Breast epithelium (tissue), 3 donors: ENCODE measurements at regions not wholly inside any gene's neighbourhood (a gene's known extent, or its start where the extent isn't known, plus 50 kb on each side); places are given as distances from the start of the nearest gene placed in this dataset.

Source experiments
- CTCF ChIP-seq, 3 donors: fragments of 450-650 bp; IDR thresholded peaks; one replicate each; pipeline ENCODE4 v1.5.1; 2016 to 2017; ENCODE audit warnings: antibody characterized with exemption in 3 of 3, mild to moderate bottlenecking in 3 of 3, moderate library complexity in 3 of 3
- POLR2A ChIP-seq: fragments of 450-650 bp; IDR thresholded peaks from one replicate; pipeline ENCODE4 v1.6.1; 2016; ENCODE audit warnings: antibody characterized with exemption, mild to moderate bottlenecking, moderate library complexity
- POLR2AphosphoS5 ChIP-seq, 3 donors: sonication (generic); formaldehyde crosslinking; IDR thresholded peaks; one replicate each; pipeline ENCODE4 v1.6.1; 2017; ENCODE audit warnings: antibody characterized with exemption in 3 of 3

- no peak for TF ChIP-seq CTCF (IDR thresholded peaks at IDR 0.05)
- TF ChIP-seq POLR2AphosphoS5 (IDR thresholded peaks at IDR 0.05): no peak
- no peak for TF ChIP-seq POLR2A
These were observed 475.6 kb upstream of the DCC start for GRCh38 chr18:51864219-51864965.
